Astrocyte of the spinal cord (primary cell): ENCODE measurements at regions not wholly inside any gene's neighbourhood (a gene's known extent, or its start where the extent isn't known, plus 50 kb on each side); places are given as distances from the start of the nearest gene placed in this dataset.

Experiments used
- DNase-seq: peaks from one replicate; pipeline ENCODE4 v3.0.0; 2011; ENCODE audit warnings: low read depth, low spot score
- H3K4me3 ChIP-seq: 2 replicates; pipeline ENCODE4 v1.5.1; 2011; ENCODE audit warnings: low read depth, mild to moderate bottlenecking, low read length, moderate library complexity
- in situ Hi-C: cut with HindIII; loops from 2 replicates; pipeline ENCODE4 v1.10.0; 2017; ENCODE audit warnings: low sequenced_read_pairs
- TF ChIP-seq, protein P1 (sequence below): IDR thresholded peaks from 2 replicates; pipeline ENCODE4 v1.5.1; 2012; ENCODE audit warnings: low read depth, mild to moderate bottlenecking, low read length, inconsistent platforms

DNA sequence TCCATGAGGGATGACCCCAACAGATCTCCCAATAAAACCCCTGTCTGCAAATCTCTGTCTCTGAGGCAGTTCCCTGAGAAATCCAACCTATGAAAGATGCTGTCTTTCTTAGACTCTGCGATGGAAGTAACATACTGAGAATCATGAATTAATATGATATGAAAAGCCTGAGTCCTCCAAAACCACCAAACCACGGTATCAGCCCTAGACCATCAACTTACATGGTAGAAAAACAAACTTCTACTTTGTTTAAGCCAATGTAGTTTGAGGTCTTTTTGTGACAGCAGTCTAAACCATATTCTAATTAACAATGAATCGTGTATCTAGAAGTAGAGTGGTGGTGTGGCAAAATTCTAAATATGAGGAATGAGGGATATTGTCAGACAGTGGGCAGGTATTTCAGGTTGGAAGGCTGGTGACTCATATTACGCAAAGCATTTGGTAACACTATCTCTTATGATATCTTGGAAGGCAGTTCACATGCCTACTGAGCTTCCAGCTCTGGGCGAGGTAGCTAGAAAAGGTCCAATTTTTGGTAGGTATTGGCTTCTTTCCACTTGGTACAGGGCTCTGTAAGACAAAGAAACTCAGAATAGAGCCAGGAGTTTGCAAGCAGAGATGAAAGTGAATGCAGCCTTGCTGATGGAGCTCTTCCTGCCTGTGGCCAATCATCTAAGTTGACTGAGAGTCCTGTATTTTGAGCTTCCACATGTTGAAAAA lies 215.8 kb downstream of the ZFP36L2 start:
- in situ Hi-C loops = no loop called here
- peak; percentile 9 for DNase-seq
- TF ChIP-seq, protein P1, sequence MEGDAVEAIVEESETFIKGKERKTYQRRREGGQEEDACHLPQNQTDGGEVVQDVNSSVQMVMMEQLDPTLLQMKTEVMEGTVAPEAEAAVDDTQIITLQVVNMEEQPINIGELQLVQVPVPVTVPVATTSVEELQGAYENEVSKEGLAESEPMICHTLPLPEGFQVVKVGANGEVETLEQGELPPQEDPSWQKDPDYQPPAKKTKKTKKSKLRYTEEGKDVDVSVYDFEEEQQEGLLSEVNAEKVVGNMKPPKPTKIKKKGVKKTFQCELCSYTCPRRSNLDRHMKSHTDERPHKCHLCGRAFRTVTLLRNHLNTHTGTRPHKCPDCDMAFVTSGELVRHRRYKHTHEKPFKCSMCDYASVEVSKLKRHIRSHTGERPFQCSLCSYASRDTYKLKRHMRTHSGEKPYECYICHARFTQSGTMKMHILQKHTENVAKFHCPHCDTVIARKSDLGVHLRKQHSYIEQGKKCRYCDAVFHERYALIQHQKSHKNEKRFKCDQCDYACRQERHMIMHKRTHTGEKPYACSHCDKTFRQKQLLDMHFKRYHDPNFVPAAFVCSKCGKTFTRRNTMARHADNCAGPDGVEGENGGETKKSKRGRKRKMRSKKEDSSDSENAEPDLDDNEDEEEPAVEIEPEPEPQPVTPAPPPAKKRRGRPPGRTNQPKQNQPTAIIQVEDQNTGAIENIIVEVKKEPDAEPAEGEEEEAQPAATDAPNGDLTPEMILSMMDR = no peak
- H3K4me3 ChIP-seq = no peak overlapping the region

DNA sequence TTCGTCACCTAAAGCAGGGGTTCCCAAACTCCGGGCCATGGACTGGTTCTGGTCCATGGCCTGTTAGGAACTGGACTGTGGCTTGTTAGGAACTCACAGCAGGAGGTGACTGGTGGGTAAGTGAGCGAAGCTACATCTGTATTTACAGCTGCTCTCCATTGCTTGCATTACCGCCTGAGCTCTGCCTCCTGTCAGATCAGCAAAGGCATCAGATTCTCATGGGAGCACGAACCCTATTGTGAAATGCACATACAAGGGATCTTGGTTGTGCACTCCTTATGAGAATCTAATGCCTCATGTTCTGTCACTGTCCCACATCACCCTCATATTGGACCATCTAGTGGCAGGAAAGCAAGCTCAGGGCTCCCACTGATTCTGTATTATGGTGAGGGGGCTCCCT lies 217.0 kb downstream of the ZFP36L2 start:
- H3K4me3 ChIP-seq = no peak overlapping the region
- in situ Hi-C loops = no loop called here
- no peak for DNase-seq
- TF ChIP-seq, protein P1 = no peak

DNA sequence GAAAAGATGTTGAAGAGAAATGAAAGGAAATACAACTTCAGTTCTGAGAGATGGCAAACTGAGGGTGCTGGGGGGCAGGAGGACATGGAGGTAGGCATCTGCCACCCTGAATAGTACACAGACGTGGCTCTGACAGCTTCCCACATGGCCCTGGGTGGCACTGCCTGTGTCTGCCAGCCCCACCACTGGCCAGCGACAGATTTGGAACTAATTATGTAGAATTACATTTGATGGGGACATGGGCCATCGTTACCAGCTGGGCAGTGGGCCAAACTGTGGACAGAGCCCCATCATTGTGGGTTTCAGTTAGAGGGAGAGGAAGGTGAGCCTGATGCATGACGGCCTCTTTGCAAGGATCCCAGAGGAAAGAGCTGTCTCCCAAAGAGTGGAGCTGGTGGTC lies 216.0 kb upstream of the HAAO start:
- in situ Hi-C loops = no loop called here
- no peak overlapping the region for H3K4me3 ChIP-seq
- TF ChIP-seq, protein P1 = no peak
- no peak for DNase-seq

DNA sequence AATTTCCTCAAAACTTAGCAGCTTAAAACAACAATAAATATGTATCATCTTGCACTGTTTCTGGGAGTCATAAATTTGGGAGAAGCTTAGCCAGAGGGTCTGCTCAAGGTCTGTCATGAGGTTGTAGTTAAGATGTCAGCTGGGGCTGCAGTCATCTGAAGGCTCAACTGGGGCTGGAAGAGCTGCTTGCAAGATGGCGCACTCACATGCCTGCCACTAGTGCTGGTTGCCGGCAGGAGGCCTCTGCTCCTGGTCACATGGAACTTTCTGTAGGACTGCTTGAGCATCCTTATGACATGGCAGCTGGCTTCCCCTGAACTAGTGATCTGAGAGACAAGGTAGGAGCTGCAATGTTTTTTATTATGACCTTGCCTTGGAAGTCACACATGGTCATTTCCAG lies 215.5 kb upstream of the HAAO start:
- no peak for DNase-seq
- no peak overlapping the region for H3K4me3 ChIP-seq
- TF ChIP-seq, protein P1 = no peak
- in situ Hi-C loops = no loop called here

DNA sequence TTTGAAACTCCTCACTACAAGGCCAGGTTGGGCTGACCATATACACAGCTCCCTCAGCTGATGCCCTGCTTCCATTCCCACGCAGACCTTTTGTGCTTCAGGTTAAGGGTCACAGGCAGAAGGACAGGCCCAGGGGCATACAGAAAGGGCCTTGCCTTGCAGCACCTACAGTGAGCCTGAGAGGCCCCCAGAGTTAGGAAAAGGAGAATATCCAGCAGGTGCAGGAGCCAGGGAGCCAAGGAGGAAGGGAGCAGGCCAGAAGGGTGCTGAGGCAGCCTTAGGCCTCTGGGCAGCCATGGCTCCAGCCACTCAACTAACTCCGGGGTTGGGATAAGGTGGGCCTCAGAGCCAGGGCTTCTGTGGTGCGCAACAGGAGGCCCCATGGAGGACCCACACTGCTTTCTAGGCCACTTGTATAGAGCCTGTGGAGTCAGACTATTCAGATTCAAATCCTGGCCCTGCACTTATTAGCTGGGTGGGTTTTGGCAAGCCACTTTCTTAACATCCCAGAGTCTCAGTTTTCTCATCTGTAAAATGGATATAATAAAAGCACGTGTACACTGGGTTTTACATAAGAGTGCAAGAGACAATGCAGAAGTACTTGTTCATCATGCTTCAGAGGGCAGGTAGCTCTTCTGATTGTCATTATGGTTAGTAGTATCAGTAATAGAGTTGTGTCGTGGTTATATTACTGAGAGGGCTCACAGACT lies 214.6 kb upstream of the HAAO start:
- in situ Hi-C loops = no loop called here
- no peak overlapping the region for H3K4me3 ChIP-seq
- DNase-seq = no peak
- TF ChIP-seq, protein P1 = no peak

DNA sequence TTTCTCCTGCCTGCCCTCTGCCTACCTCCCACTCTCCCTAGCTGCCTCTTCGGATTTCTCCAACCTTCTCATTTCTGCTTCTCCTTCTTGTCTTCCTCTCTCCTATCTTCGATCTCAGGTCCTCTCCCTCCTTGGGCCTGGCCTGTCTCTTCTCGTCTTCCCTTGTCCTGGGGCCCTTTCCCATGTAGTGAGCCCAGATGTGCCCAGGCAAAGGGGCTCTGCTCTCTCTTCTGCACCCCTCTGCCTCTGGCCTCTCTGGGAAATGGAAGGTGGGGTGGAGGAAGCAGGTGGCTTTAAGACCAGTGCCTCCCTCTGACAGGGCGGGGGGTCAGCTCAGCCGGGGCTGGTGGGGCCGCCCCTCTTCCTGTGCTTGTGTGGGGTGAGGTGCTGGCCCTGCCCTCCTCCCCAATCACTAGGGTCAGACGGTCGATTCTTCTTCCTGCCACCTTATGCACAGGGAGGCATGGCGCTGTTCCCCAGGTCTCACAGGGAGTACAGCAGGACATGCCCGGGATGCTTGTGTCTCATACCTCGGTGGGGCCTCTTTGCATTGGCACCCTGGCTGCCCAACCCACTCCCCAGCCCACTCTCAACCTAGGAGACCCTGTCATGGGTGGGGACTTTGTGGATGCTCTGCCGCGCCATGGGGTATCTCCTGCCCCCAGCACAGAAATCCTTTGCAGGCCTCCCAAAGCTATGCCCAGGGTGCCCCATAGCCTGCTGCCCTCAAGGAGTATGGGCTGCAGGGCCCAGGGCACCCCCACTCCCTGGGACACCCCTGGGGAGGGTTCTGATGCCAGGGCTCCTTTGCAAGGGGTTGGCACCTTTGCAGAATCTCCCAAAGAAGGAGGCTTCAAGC lies 213.8 kb upstream of the HAAO start:
- no peak overlapping the region for H3K4me3 ChIP-seq
- DNase-seq = no peak
- in situ Hi-C loops = no loop called here
- TF ChIP-seq, protein P1 = no peak
